GM19239 (cell line): ENCODE measurements at regions not wholly inside any gene's neighbourhood (a gene's known extent, or its start where the extent isn't known, plus 50 kb on each side); places are given as distances from the start of the nearest gene placed in this dataset.
"Not testable (repeated sequence)": the region's sequence is repeated elsewhere in the genome, so short reads cannot be mapped to it uniquely, and the experiment has no call there.

ENCODE experiments used
- DNase-seq: peaks from one replicate; pipeline ENCODE4 v3.0.0; 2011; ENCODE audit warnings: low spot score; ENCODE audit not compliant: insufficient read length
- FAIRE-seq: peaks from 2 replicates; lab custom pipeline; 2011; peaks lifted over from hg19 to GRCh38; lab: Jason Lieb, UNC

GRCh38 chr12:119931402-119931801, 54.3 kb upstream of the CIT start:
- DNase-seq: no peak
- no peak for FAIRE-seq

GRCh38 chr12:119932921-119933320, 55.8 kb upstream of the CIT start:
- no peak for FAIRE-seq

GRCh38 chr12:119934780-119935179, 54.3 kb upstream of the BICDL1 start:
- not testable (repeated sequence) for DNase-seq, FAIRE-seq

More at GRCh38 chr12:119932921-119933320, 55.8 kb upstream of the CIT start:
- DNase-seq: no peak

- FAIRE-seq: no peak
- DNase-seq: no peak
These were observed 52.2 kb upstream of the BICDL1 start for GRCh38 chr12:119936705-119937311.

GRCh38 chr12:119938049-119938667, 50.9 kb upstream of the BICDL1 start:
- FAIRE-seq (peak; percentile 89), DNase-seq (peak; percentile 69)
